CD4-positive, alpha-beta T cell treated with Interferon alpha-2 for 1 hour (primary cell): ENCODE measurements at regions not wholly inside any gene's neighbourhood (a gene's known extent, or its start where the extent isn't known, plus 50 kb on each side); places are given as distances from the start of the nearest gene placed in this dataset.
"Not testable (repeated sequence)": the region's sequence is repeated elsewhere in the genome, so short reads cannot be mapped to it uniquely, and the experiment has no call there.

Experiments used
- DNase-seq, 2 donors: peaks; one replicate each; pipeline ENCODE4 v3.0.0-alpha.2; 2020 to 2022

- DNase-seq: no peak
Observed at GRCh38 chr21:15119486-15119885, 54.7 kb upstream of the NRIP1 start.

GRCh38 chr21:15121097-15121654, 56.4 kb upstream of the NRIP1 start:
- DNase-seq: no peak

GRCh38 chr21:15121655-15122120, 56.9 kb upstream of the NRIP1 start:
- DNase-seq: no peak

GRCh38 chr21:15122241-15122640, 57.4 kb upstream of the NRIP1 start:
- no peak for DNase-seq

GRCh38 chr21:15124731-15125130, 59.9 kb upstream of the NRIP1 start:
- no peak for DNase-seq

GRCh38 chr21:15126948-15127347, 62.1 kb upstream of the NRIP1 start:
- DNase-seq: no peak

- DNase-seq: no peak
Observed at GRCh38 chr21:15127437-15127836, 62.6 kb upstream of the NRIP1 start.

- DNase-seq: no peak
Observed at GRCh38 chr21:15128267-15128666, 63.5 kb upstream of the NRIP1 start.

GRCh38 chr21:15128714-15129113, 63.9 kb upstream of the NRIP1 start:
- DNase-seq: not testable (repeated sequence)

- DNase-seq: no peak
Observed at GRCh38 chr21:15130326-15130725, 65.5 kb upstream of the NRIP1 start.

GRCh38 chr21:15130751-15131150, 66.0 kb upstream of the NRIP1 start:
- no peak for DNase-seq

- no peak for DNase-seq
Observed at GRCh38 chr21:15132781-15133180, 68.0 kb upstream of the NRIP1 start.

- DNase-seq: peak in 1 of 2 donors; percentile 6
Observed at GRCh38 chr21:15134701-15135470, 70.1 kb upstream of the NRIP1 start.

GRCh38 chr21:15135867-15136629, 71.2 kb upstream of the NRIP1 start:
- DNase-seq: no peak

GRCh38 chr21:15138490-15138889, 73.7 kb upstream of the NRIP1 start:
- no peak for DNase-seq

- DNase-seq: no peak
Observed at GRCh38 chr21:15139898-15140297, 75.1 kb upstream of the NRIP1 start.

GRCh38 chr21:15140321-15141019, 75.7 kb upstream of the NRIP1 start:
- DNase-seq: no peak

- no peak for DNase-seq
Observed at GRCh38 chr21:15141261-15141970, 76.6 kb upstream of the NRIP1 start.

- DNase-seq: no peak
Observed at GRCh38 chr21:15144026-15144425, 79.2 kb upstream of the NRIP1 start.

GRCh38 chr21:15148437-15148836, 83.6 kb upstream of the NRIP1 start:
- no peak for DNase-seq

GRCh38 chr21:15149600-15150224, 84.9 kb upstream of the NRIP1 start:
- DNase-seq: no peak
